ENCODE measurements at regions not wholly inside any gene's neighbourhood (a gene's known extent, or its start where the extent isn't known, plus 50 kb on each side); places are given as distances from the start of the nearest gene placed in this dataset.

- TF ChIP-seq CTCF (conservative IDR thresholded peaks at IDR 0.05; ENCODE audit: low read length) (no peak), EZH2phosphoT487 (IDR thresholded peaks at IDR 0.05; ENCODE audit: borderline replicate concordance, low read depth, low read length) (no peak)
These were observed 290.5 kb upstream of the EPHA5 start for GRCh38 chr4:65960751-65961150.

All from OCI-LY7 (cell line).